GM19372 (cell line): ENCODE measurements at regions not wholly inside any gene's neighbourhood (a gene's known extent, or its start where the extent isn't known, plus 50 kb on each side); places are given as distances from the start of the nearest gene placed in this dataset.

Source experiments
- ATAC-seq: cut with Tn5 transposase; IDR thresholded peaks from one replicate; pipeline ENCODE4 v1.9.1; 2021; ENCODE audit warnings: mild to moderate bottlenecking, low read depth, moderate library complexity; ENCODE audit not compliant: unreplicated experiment

DNA sequence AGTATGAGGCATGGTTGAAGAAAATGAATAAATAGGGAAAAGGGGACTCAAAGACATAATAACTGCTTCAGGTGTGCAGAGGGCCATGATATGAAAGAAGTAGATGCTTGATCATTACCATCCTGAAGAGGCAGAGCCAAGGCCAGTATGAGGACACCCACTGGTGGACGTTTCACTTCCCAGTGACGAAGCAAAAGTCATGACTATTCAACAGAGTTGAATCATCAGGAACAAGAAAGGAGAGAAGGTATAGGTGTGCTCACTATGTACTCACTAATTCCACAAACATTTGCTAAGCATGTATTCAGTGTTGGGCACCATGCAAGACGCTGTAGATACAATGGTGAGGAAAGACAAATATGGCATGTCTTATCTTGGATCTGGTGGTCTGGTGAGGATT, 319.2 kb upstream of the RUNX1 start:
- no peak for ATAC-seq

DNA sequence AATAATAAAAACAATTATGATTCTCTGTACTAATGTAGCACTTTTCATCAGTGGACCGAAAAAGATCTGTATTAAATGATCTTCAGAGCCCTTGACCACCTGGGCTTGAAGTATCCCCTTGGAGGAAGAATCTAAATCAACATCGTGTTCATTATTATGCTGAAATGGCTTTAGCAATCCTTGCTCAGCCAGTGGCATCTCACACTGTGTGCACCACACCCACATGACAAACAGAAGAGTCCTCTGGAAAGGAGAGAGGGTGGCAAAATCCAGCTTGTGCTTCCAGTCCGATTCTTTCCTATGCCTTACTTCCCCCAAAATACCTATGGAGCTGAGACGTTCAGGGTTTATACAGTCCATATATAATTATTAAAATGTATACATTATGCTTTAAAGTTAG, 318.5 kb upstream of the RUNX1 start:
- ATAC-seq, result no peak

DNA sequence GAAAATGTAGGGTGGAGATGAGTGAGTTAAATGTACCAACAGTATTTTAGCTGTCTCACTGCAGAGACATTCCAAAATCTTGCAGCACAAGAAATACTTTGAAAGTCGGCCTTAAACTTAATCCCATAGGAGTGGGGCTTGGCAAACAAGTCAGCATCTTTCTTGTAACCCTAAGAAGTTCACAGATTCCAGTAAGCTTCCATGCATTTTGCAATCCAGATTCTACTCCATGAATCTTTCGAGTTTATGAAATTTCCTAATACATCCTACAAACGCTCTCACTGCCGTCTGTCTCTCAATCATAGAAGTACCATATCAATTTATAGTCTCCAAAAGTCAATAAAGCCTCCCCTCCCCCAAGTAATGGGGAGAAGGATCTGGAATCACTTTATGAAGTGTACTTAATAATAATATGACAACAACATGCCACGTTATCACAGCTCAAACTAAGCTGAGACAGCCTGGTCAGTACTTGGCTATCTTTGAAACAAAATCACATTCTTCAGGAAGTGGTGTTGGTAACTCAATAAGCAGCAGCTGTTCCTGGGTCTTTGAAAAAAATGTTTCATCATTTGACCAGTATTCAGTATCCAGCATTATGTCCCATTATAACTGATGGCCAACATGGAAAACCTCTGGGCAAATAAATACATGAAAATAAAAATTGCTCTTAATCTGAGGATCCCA, 317.4 kb upstream of the RUNX1 start:
- ATAC-seq, result no peak

DNA sequence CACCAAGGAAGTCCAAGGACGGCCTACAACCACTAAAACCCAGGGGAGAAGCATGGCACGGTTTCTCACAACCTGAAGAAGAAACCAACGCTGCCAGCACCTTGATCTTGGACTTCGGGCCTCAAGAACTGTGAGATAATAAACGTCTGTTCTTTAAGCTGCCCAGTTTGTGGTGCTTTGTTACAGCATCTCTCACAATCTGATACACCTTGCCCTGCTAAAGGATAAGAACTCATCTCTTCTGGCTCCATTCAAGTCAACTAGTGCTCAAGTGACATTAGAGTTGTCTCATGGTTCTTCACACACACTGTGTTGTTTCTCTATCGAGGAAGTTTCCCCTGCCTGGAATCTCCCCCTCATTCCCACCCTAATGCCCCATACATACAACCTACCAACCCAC, 314.4 kb upstream of the RUNX1 start:
- no peak for ATAC-seq

DNA sequence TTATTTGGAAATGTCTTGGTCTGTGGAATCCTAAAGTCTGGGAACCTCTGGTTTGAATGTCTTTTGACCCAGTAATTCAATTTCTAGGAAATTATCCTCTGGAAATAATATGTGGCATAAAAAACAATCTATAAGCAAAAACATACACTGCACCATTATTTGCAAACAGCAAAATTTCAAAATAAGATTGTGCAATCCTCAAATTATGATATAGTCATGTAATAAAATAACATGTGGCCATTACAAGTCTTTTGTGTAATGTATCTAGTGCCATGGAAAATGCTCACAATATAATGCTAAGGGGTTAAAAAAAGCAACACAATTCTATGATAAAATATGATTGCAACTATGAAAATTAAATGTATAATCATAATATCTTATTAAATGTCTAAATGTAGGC, 312.9 kb upstream of the RUNX1 start:
- no peak for ATAC-seq

DNA sequence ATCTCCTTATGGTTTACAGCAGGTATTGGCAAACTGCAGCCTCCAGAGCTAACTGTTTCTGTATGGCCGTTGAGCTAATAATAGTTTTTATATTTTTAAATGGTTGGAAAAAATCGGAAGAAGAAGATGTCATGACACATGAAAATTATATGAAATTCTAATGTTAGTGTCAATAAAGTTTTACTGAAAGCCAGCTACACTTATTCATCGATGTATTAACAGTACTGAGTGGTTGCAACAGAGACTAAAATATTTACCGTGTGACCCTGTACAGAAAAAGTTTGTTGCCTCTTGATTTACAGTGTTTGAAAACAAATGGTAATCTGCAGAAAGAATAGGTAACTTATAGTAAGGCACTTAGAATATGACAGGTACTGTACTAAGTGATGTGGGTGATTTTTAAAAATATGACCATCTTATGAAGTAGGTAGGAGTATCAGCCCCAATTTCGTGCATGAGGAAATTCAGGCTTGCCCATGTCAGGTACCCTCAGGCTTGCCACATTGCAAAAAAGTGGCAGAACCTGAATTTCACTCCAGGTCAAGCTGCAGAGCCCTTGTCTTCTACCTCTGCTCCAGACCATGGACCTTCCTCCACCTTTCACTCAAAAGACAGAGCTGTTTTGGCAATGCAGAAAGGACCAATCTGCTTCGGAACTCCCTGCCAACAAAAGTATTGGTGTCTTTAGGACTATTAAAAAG, 311.9 kb upstream of the RUNX1 start:
- ATAC-seq, result no peak

DNA sequence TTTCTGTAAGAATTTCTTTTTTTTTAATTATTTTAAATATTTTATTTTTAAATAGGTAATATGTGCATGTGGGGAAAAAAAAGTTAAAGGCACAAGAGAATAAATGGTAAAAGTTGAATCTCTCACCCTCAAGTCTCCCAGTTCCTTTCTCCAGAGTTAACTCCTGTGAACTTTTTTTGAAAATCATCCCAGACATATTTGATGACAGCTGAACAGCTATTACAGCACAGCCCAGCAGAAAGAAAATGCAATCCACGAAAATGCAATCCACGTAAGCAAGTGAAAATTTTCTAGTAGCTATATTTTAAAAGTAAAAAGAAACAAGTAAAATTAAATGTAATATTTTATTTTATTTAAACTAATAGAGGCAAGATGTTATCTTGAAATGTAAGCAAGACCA, 310.0 kb upstream of the RUNX1 start:
- no peak for ATAC-seq

DNA sequence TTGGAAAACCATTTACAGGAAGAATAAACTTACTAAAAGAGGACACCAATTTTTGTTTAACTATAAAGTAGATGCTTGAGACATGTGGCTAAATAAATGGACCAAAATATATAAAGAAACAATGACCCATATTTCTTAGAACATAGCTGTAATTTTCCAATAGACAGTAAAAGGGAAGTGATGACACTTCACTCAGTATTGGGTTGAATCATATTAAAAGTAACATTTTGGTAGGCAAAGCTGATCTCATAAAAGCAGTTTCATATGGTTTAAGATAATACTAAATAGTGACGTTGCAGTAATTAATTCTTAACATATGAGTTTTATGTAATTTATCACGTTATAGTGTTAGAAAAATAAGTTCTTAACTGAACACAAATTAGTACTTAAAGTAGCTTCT, 308.9 kb upstream of the RUNX1 start:
- ATAC-seq, result no peak

DNA sequence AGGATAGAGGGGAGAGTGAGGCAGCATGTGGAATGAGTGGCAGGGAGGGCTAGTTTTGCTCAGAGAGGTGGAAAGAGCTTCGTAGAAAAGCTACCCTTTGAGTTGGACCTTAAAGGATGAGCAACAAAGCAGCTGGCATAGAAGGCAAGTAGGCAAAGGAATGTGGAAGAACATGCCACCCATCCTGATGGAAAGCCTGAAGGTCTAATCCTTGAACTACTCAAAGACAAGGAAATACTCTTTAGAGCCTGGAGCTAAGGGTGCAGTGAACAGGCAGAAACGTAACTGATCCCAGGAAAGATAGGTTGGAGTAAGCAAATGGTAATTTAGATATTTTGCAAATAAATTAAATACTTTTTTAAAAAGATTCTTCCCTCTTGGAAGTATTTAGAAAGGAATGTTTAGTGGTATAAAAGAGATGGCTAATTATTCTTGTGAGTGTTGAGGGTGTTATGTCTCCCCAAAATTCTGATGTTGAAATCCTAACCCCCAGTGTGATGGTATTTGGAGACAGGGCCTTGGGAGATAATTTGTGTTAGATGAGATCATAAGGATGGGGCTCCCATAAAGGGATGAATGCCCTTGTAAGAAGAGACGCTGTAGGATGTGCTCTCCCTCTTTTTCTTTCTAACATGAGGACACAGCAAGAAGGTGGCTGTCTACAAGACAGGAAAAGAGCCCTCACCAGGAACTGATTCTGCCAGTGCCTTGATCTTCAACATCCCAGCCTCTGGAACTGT, 308.1 kb upstream of the RUNX1 start:
- no peak for ATAC-seq

DNA sequence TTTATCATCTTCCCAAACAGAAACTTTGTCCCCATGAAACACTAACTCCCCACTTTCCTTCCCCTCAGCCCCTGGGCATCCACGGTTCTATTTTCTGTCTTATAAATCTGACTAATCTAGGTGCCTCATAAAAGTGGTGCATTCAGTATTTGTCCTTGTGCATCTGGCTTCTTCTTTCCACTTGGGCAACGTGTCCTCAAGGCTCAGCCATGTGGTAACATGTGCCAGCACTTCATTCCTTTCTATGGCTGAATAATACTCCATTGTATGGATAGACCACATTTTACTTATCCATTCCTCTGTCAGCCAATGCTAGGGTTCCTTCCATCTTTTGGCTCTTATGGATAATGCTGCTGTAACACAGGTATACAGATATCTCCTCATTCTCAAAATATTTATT, 305.0 kb upstream of the RUNX1 start:
- ATAC-seq, result no peak

DNA sequence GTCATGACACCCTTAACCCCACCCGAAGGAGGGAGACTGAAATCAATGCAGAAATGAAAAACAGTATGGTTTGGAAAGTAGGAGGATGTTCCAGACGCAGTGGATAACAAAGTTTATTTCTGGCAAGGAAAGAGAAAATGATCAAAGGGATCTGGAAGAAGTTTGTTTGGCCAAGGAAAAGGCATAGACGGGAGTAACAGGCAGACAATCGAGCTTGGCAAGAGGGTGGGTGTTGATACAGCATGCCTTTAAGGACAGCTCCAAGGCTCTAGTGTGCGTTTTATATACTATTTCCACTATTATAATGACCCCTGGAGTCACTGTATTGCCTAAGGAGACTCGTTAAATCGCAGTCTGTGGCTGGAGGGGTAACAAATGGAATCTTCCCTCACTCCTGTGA, 303.7 kb upstream of the RUNX1 start:
- ATAC-seq, result no peak

DNA sequence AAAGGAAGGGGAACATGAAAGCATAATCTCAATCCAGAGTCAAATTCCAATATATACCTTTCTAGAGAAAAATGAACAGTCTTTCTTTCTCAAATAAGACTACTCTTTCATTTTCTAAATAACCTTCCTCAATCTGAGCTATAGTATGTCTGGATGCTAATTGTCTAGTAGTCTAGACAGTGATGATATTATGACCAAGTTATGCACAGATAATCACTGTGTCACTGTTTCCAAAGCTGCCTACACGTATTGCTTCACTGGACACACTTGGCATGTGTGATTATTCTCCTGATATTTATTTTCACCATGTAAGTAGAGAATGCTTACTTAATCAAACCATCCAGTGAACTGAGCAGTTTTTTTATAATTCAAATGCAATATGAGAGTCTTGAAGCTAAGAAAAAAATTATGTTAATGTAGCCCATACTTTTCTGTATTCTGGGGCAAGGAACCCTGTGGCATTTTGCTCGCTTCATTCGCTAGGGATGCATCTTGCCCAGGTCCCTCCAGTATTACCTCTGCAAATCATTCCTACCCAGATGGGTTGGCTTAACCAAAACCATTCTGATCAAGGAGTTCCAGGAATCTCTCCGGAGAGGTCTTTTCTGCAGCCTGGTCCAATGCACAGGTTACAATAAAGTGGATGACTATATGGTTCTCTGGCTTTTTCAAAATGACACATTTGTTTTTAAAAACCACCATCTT, 303.1 kb upstream of the RUNX1 start:
- ATAC-seq, result no peak

DNA sequence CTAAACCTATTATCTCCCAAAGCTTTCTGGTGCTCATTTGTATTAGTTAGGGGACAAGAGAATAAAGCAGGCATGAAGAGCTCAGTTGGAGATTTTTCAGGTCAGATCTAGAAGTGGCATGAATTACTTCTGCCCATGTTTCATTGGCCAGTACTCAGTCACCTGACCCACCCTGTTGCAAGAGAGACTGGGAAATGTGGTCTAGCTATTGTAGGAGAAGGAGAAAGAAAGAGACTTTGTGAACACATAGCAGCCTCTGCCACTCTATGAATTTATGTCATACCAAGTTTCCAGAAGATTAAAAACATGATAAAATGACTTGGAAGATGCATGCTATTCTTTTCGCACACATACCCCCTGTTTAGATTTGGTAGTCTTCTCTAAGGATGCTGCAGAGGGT, 302.3 kb upstream of the RUNX1 start:
- no peak for ATAC-seq

DNA sequence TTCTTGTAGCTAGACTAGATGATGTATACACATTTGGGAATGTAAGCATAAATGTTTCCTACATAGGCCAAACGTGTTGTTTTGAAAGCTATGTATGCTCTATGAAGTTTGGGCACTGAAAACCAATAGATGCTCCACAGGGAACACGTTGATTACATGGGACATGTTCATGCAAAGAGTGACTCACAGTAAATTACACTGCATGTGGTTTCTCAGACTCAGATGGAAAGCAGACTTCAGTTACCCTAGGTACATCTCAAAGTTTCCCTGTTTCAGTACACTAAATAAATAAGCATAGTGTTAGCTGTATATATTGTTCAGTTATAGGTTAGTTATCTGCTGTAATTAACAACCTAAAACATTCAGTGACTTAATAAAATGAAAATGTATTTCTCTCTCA, 301.9 kb upstream of the RUNX1 start:
- ATAC-seq, result no peak

DNA sequence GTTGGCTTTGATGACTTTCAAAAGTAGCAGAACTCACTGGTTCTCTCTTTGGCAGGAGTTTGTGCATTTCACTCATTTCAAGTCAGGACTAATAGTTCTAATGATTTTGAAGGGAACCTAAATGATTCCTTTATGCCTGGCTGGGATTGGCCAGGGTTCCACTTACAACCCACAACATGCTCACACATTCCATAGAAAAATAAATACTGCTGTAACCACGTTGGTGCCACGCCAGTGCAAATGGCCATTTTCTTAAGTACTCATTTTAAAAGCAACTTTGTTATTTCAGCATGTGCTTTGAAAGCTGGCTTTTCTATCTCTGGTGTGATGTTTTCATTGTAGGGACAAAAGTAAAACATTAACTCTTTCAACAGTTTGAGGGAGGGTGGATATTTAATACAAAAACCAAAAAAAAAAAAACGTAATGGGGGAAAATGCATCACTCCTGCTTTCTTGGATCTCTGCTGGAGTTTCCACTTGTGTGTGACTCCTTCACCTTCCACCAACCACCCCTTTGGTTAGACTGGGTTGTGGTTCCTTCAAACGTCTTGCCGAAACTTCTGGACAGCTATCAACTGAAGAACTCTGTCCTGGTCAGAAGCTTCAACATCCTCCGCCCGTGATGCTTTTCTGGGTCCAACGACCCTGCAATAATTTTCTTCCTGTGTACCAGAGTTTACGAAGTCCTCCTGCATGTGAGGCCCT, 300.4 kb upstream of the RUNX1 start:
- ATAC-seq, result no peak

DNA sequence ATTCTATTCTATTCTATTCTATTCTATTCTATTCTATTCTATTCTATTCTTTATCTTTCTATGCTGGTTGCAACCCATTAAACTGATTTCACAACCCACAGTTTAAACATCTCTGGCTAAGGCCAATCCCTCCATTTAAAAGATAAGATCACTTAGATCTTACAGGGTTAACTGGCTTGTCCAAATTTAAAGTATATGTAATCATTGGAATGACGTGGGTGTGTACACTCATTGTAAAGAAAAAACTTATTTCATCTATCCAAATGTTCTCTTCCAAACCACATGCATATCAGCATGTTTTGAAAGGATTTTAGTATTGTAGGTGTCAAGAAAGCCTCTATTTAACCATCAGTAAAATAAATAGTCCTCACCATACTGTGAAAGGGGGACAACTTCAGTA, 299.6 kb upstream of the RUNX1 start:
- ATAC-seq, result no peak

DNA sequence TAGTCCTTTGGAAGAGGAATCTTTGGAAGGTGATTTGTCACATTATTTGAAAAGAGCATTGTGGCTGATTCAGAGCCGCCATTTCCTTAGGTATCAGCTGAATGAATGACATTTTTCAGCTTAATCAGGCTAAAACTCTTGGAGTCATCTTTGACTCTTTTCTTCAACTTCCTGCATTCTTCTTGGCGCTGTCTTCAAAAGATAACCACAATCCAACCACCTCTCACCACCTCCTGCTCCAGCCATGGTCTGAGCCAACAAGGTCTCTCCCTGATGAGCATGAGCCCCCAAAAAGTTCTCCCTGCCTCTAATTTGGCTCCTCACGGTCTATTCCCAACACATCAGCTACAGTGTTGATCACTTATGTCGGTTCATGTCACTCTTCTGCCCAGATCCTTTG, 297.6 kb upstream of the RUNX1 start:
- no peak for ATAC-seq

DNA sequence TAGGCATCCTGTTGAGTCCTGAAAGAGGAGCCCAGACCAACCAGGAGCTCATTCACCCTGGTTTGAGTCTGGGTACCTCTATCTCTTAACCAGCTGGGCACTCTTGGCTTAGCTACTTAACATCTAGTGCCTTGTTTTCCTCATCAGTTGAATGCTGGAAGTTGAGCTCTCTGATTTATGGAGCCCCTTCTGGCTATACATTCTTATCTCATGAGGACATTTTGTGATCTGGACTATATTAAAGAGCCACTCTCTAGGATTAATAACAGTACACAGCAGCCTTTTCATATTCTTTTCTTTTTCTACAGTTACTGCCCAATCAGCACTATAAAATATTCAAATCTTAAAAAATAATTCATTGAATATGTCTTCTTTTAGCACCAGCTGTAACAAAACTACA, 296.9 kb upstream of the RUNX1 start:
- ATAC-seq, result no peak

DNA sequence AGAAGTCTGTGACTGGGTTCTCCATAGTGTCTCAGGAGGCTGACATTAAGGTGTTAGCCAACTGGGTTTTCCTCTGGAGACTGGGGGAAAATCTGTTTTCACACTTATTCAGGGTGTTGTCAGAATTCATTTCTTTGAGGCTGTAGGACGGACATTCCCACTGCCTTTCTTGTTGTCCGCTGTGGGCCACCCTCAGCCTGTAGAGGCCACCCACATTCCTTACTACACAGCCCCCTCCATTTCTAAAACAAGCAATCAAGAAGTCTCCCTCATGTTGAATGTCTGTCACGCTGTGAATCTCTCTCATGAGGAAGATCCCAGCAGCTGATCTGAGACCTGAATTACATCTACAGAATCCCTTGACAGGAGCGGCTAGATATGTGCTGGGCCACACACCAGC, 295.5 kb upstream of the RUNX1 start:
- ATAC-seq, result no peak

DNA sequence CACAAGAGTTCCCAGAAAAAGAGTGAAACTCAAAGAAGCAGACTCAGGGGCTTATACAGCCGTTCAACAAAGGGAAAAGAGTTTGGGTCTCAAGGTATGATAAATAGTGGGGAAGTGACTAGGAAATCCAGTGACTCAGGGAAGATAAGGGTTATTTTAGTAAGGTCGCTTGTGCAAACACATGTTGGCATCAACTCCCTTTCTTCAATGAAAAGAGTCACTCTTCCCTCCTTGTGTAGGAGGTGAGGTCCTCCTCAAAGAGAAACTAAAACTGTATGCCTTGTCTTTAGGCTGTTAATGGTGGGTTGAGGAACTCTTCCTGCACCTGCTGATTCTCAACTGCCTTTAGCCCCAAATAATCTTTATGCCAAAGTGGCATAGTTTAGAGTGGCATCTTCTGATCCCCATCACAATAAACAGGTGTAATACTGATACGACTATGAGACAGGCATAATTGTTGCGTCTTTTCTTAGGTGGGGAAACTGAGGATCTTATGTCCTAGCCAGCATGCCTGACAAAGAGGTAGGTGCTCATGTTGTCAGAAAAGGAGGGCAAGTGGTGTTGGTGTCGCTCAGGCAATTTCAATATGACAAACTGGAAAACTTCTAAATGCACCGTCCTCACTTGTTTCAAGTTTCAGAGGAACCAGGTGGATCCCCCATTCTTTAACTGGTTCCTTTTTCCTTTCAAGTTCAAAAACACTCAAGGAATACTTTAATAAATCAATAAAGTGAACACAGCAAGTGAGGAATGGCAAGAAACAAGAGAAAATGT, 294.1 kb upstream of the RUNX1 start:
- ATAC-seq, result no peak
